Skin epidermis (tissue), 12 donors: ENCODE measurements at regions not wholly inside any gene's neighbourhood (a gene's known extent, or its start where the extent isn't known, plus 50 kb on each side); places are given as distances from the start of the nearest gene placed in this dataset.
A peak's percentile ranks its signal among the peaks of the same experiment; 100 is the strongest.

Source experiments
- H3K27ac ChIP-seq, 21 experiments: fragments of 200-600 bp; sonication (generic) in 11 of 21; one replicate each; pipeline ENCODE4 v1.5.0; 2020; ENCODE audit warnings: mild to moderate bottlenecking in 3 of 21, inconsistent platforms in 2 of 21, moderate library complexity in 2 of 21
- H3K4me3 ChIP-seq, 7 experiments: fragments of 200-600 bp; sonication (generic) in 2 of 7; one replicate each; pipeline ENCODE4 v1.5.0; 2020; ENCODE audit warnings: inconsistent platforms in 2 of 7, mild to moderate bottlenecking in 2 of 7, moderate library complexity in 1 of 7

DNA sequence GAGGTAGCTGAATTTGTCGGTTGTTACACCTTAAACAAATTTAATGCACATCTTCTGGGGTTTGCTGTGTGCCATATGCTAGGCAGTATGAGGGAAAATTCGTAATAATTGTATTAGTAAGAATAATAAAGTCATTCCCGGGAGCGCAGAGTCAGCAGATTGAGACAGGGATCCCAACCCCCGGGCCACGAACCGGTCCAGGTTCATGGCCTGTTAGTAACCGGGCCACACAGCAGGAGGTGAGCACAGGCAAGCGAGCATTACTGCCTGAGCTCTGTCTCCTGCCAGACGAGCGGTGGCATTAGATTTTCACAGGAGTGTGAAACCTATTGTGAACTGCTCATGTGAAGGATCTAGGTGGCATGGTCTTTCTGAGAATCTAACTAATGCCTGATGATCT, 114.9 kb downstream of the PCDH7 start:
- H3K27ac ChIP-seq = no peak overlapping the region
- H3K4me3 ChIP-seq = no peak overlapping the region

GRCh38 chr4:30836231-30836630, 116.1 kb downstream of the PCDH7 start:
- no peak overlapping the region for H3K27ac ChIP-seq
- H3K4me3 ChIP-seq = no peak overlapping the region

- no peak overlapping the region for H3K4me3 ChIP-seq
- H3K27ac ChIP-seq = no peak overlapping the region
Measured at GRCh38 chr4:30837131-30837539, 117.0 kb downstream of the PCDH7 start.

DNA sequence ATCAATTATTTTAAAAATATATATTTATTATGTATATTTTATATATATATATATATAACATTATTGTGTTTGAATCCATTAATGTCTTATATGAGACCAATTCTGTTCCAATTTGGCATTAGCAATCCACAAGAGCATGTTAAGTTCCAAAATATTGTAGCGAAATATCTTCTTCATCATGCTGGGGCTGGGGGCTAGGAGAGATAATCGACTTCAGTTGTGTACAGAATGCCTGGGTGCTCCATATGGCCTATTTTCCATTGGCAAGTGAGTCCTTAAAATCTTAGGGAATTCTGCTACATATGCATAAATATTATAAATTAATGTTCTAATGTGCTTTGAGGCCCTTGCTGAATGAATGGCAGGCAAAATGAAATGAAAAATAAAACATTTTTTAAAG, 117.7 kb downstream of the PCDH7 start:
- Histone ChIP-seq H3K27ac (no peak overlapping the region), H3K4me3 (no peak overlapping the region)

DNA sequence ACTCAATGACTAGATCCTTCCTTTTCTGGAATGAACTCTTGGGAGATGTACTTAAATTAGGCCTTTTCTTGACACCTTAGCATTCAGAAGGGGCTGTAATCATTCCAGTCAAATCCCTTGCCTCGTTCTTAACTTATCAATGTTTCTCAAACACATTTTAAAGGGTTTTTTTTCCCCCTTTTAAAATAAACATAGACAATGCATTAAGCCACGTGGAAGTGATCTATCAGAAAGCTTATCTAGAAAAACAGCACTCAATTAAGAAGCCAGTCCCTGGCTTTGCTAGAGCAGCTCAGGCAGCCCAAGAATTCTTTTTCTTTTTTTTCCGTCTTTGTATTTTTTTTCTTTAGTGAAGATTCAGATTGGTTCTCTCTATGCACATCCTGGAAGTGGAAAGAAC, 118.2 kb downstream of the PCDH7 start:
- Histone ChIP-seq H3K4me3 (no peak overlapping the region), H3K27ac (no peak overlapping the region)

DNA sequence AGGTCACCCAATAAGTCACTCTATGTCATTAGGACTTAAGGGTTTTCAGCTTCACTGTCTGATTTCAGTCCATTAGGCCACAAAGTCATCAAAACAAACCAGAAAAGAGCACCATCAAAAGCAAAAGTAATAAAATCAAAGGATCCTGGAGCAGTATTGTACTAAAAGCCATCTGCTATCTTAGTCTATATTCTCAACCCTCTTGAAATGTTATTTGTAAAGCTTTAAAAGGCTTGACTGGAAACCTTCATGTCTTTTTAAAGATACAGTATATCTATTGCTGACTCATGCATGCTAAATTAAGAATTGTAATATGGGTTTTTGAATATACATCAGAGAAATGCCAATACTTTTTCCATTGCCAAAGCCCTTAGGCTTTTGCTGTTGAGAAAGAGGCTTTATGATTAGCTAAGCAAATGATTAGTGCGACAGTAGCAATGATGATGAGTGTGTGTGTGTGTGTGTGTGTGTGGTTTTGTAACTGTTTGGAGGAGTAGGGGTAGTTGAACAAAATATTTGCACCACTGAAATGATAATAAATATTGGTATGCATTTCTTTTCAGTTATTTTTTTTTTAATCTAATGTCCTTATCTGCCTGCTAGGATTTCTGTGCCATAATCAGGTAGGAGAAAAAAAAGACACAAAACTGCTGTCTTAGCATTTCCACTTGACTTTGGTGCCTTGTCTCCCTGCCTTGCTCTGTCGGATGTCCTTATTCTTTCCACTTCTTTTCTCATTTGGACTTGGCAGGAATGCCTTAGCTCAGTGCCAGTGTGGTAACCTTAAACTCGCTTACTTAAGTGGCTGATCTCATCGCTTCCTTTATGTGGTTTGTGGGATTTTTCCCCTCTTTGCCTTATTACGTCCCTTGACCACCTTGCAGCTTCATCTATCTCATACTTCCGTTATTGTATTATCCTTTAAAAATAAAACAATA, 119.7 kb downstream of the PCDH7 start:
- no peak overlapping the region for H3K4me3 ChIP-seq
- peak overlapping the region in 1 of 21 experiments; percentile 7 for H3K27ac ChIP-seq

DNA sequence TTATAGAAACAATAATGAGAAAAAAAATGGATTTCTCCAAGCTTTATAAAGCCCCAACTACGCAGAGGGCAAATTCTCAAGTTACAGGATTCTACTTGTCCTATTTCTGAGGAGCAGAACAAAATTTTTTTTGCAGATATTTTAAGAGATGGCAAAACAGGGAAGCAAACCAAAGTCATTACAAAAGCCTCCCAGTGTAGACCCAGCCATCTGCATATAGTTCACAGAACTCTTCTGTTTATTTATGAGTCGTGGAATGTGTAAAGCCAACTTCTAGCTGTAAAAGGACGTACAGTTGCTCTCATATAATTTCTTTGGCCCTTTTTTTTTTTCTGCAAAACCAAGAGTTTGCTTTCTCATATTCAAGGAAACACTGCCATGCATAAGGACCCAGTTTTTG, 120.4 kb downstream of the PCDH7 start:
- Histone ChIP-seq H3K27ac (no peak overlapping the region), H3K4me3 (no peak overlapping the region)

- H3K27ac ChIP-seq = no peak overlapping the region
- no peak overlapping the region for H3K4me3 ChIP-seq
Measured at GRCh38 chr4:30842142-30842541, 122.0 kb downstream of the PCDH7 start.

- Histone ChIP-seq H3K4me3 (no peak overlapping the region), H3K27ac (no peak overlapping the region)
Measured at GRCh38 chr4:30842689-30843088, 122.5 kb downstream of the PCDH7 start.

GRCh38 chr4:30844861-30845582, 124.9 kb downstream of the PCDH7 start:
- Histone ChIP-seq H3K27ac (no peak overlapping the region), H3K4me3 (no peak overlapping the region)

GRCh38 chr4:30847167-30847566, 127.0 kb downstream of the PCDH7 start:
- no peak overlapping the region for H3K4me3 ChIP-seq
- H3K27ac ChIP-seq = no peak overlapping the region

DNA sequence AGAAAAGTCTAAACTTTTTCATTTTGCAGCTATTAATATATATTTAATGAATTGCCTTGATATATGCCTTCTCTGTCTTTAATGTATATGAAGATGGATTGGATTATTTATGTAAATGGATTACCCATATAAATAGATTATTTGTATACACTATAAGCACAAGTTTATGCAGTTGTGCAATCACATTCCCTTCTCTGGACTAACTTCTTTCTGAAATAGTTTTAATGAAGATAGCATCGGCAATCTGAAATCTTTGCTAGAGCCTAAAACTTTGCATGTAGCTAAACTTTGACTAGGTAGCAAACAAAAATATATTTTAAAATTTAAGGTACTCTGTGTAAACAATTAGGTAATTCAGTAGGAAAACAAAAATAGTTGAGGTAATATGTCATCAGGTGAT, 127.8 kb downstream of the PCDH7 start:
- H3K27ac ChIP-seq = no peak overlapping the region
- no peak overlapping the region for H3K4me3 ChIP-seq

- no peak overlapping the region for H3K27ac ChIP-seq
Measured at GRCh38 chr4:30854531-30854930, 134.4 kb downstream of the PCDH7 start.

DNA sequence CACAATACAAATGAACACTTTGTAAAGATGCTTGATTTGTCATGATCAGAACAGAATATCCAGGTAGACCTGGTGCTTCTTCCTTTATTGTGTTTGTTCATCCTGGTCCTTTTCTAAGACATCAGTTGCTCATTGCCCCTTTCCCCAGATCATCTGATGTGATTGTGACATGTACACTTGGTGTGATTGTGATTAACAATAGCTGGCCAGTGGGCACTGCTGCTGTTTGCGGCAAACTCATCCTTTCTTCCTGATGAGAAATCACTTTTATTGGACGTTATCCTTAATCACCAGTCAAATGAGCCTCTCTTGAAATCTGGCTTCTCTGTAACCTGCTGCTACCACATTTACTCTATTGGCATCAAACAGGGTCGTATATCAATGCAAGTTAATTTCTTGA, 135.1 kb downstream of the PCDH7 start:
- Histone ChIP-seq H3K27ac (no peak overlapping the region), H3K4me3 (no peak overlapping the region)

More at GRCh38 chr4:30854531-30854930, 134.4 kb downstream of the PCDH7 start:
- no peak overlapping the region for H3K4me3 ChIP-seq

DNA sequence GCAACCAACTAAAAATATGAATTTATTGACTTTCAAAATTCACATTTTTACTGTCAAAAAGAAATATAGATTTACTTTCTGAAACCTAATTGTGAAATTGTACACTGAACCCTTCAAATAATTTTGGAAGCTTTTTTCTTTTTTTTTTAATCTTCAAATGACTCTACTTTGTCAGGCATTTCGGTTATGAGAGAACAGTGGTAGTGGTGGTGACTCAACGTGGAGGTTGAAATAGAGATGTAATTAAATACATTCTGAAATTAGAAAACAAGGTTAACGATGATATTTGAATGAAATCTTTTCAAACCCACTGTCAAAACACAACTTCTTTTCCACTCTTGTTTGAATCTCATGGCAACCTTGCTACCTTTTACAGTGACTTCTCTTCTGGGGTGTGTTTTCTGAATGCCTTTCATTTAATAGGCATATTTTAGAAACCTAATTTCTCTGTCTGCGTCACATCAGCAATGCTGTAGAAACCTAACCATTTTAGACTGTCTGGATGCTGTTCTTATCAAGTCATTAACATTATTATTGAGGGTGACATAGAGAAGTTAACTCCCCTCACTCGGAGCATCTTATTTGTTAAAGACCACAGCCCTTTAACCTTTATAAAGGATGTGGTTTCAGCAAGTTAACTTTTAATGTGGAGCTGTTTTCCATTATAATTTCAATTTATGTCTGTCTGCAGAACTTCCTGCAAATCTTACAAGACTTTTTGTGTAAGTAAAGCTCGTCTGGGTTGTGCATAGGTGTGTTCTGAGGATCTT, 136.8 kb downstream of the PCDH7 start:
- H3K4me3 ChIP-seq = no peak overlapping the region
- H3K27ac ChIP-seq = no peak overlapping the region

- Histone ChIP-seq H3K27ac (no peak overlapping the region), H3K4me3 (no peak overlapping the region)
Measured at GRCh38 chr4:30860978-30861377, 140.8 kb downstream of the PCDH7 start.

GRCh38 chr4:30862196-30862595, 142.0 kb downstream of the PCDH7 start:
- H3K27ac ChIP-seq = no peak overlapping the region
- no peak overlapping the region for H3K4me3 ChIP-seq

DNA sequence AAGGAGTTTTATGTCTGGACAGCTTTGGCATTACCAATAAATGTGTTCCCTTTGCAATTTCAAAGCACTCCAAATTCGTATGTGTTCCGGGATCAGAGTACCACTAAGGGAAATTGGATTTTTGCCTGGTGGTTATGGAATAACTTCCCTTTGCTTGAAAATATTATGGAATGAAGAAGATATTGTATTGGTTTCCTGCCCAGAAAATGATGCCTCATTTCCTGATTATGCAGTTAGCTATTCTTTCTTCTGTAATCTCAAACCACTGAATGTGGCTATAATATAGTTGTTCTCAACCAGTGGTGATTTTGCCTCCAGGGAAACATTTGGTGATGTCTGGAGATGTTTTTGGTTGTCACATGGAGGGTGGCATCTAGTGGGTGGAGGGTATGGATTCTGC, 142.9 kb downstream of the PCDH7 start:
- Histone ChIP-seq H3K27ac (no peak overlapping the region), H3K4me3 (no peak overlapping the region)

- no peak overlapping the region for H3K27ac ChIP-seq
- H3K4me3 ChIP-seq = no peak overlapping the region
Measured at GRCh38 chr4:30865691-30866090, 145.5 kb downstream of the PCDH7 start.

GRCh38 chr4:30866346-30866745, 146.2 kb downstream of the PCDH7 start:
- no peak overlapping the region for H3K4me3 ChIP-seq
- H3K27ac ChIP-seq = peak overlapping the region in 1 of 21 experiments; percentile 13
